Panc1 (cell line): ENCODE measurements at regions not wholly inside any gene's neighbourhood (a gene's known extent, or its start where the extent isn't known, plus 50 kb on each side); places are given as distances from the start of the nearest gene placed in this dataset.

Source experiments
- ATAC-seq: fragments of 200-7000 bp; cut with Tn5 transposase; 2 replicates; pipeline ENCODE4 v1.9.1; 2020; ENCODE audit warnings: mild to moderate bottlenecking, moderate library complexity
- BruUV-seq: library from RNA; stranded (reverse); fragments of 400-500 nt; replicated peaks from 2 replicates; lab custom pipeline; 2021; lab: Mats Ljungman, UMichigan
- CTCF ChIA-PET: fragments of 300-600 bp; sonication (Branson Sonifier 250); formaldehyde crosslinking; loops from one replicate; lab custom pipeline; 2022; ENCODE audit warnings: antibody characterized with exemption; lab: Charles Lee
- POLR2A ChIA-PET: fragments of 300-600 bp; sonication (Branson Sonifier 250); formaldehyde crosslinking; loops from one replicate; lab custom pipeline; 2022; ENCODE audit warnings: antibody characterized with exemption; lab: Charles Lee
- DNase-seq: peaks from one replicate; pipeline ENCODE4 v3.0.0-alpha.2; 2010; ENCODE audit warnings: low read depth, low spot score
- H3K27ac ChIP-seq: 2 replicates; pipeline ENCODE4 v1.5.1; 2011; ENCODE audit warnings: mild to moderate bottlenecking, low read length, inconsistent platforms
- H3K27me3 ChIP-seq: fragments of 200-500 bp; sonication (Bioruptor generic); 2 replicates; pipeline ENCODE4 v1.6.0; 2014; ENCODE audit warnings: low read length, inconsistent platforms; ENCODE audit not compliant: control insufficient read depth, insufficient read depth
- H3K36me3 ChIP-seq: fragments of 200-500 bp; sonication (Bioruptor generic); 2 replicates; pipeline ENCODE4 v1.5.1; 2014; ENCODE audit warnings: inconsistent platforms, mild to moderate bottlenecking, low read length, moderate library complexity; ENCODE audit not compliant: control insufficient read depth, insufficient read depth
- H3K4me1 ChIP-seq: 2 replicates; pipeline ENCODE4 v1.5.1; 2011; ENCODE audit warnings: inconsistent platforms, mild to moderate bottlenecking, low read length, moderate library complexity; ENCODE audit not compliant: control insufficient read depth, insufficient read depth
- H3K4me3 ChIP-seq, 2 experiments: 2 replicates each; pipeline ENCODE4 v1.5.1; 2011 to 2012; ENCODE audit warnings: low read depth in 2 of 2, low read length in 2 of 2, mild to moderate bottlenecking in 2 of 2, inconsistent platforms in 1 of 2, moderate library complexity in 1 of 2
- H3K9me3 ChIP-seq: fragments of 200-500 bp; sonication (Bioruptor generic); 2 replicates; pipeline ENCODE4 v1.5.1; 2014; ENCODE audit warnings: low read depth, mild to moderate bottlenecking, inconsistent platforms, low read length, moderate library complexity; ENCODE audit not compliant: control insufficient read depth, insufficient read depth
- CTCF ChIP-seq: fragments of 450-650 bp; IDR thresholded peaks from 2 replicates; pipeline ENCODE4 v1.5.1; 2017; ENCODE audit warnings: mild to moderate bottlenecking
- POLR2AphosphoS5 ChIP-seq: IDR thresholded peaks from 2 replicates; pipeline ENCODE4 v1.6.1; 2012; ENCODE audit warnings: mild to moderate bottlenecking, low read depth, low read length, moderate library complexity
- REST ChIP-seq, 2 experiments: IDR thresholded peaks; 2 replicates each; pipeline ENCODE4 v1.6.1; 2011 to 2012; ENCODE audit warnings: low read depth in 2 of 2, control low read depth in 1 of 2, low read length in 1 of 2, mild to moderate bottlenecking in 1 of 2, moderate library complexity in 1 of 2; ENCODE audit not compliant: insufficient read depth in 1 of 2
- SIN3A ChIP-seq: IDR thresholded peaks from 2 replicates; pipeline ENCODE4 v1.6.1; 2012; ENCODE audit warnings: low read depth, mild to moderate bottlenecking, low read length, moderate library complexity, borderline replicate concordance; ENCODE audit not compliant: insufficient read depth
- TCF7L2 ChIP-seq: IDR thresholded peaks from 2 replicates; pipeline ENCODE4 v1.6.1; 2011; ENCODE audit warnings: mild to moderate bottlenecking, low read depth, low read length, inconsistent platforms
- in situ Hi-C: cut with HindIII; loops from 2 replicates; pipeline ENCODE4 v1.10.0; 2016; ENCODE audit warnings: low sequenced_read_pairs, low pct_unique_long_range_greater_than_20kb
- intact Hi-C: fragments of 100-400 bp; cut with micrococcal nuclease; formaldehyde crosslinking; loops from one replicate; pipeline ENCODE4 v1.10.0; 2022; ENCODE audit not compliant: unreplicated experiment

DNA sequence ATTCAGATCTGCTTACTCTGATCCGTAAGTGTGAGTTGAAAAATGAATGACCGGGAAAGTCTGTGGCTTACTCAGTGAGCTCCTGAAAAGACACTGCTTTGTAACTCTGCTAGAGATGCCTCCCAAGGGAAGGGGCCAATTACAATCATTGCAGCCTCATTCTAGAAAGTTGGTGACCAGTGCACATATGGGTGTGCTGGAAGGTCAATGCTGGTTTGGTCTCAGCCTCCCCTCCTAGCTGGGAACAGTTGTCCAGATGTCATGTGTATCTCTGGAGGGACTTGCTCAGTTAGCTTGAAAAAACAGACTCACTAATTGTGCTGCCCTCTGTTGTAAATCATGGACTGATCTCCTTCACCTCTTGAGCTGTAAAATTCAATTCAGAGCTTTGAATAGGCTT lies 405.0 kb downstream of the ADRA2A start:
- no peak for TF ChIP-seq POLR2AphosphoS5
- POLR2A ChIA-PET: no interaction called here

DNA sequence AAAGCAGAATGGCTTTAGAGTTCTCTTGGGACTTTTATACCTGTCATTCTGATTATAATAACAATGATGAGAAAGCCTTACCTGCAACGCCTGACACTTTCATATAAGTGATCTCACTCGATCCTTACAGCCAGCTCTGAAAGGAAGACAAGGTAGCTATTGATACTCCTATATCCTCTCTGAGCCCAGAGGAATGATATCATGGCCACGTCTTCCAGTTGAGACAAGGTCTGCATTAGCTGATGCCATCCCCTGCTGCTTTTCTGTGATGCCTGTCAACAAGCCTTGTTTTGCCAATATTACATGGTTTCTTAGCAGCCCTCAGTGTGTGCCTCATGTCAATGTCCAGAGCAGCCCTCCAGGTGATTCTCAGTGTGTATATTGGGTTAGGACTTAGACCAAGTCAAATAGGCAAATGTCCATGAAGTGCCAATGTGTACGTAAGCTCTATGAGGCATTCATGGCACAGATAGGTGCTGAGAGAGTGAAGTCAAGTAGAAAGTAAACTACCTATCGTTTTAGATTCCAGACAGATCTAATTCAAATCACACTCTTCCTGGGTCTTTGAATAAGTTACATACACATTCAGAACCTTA lies 405.9 kb downstream of the ADRA2A start:
- POLR2A ChIA-PET: no interaction called here
- BruUV-seq: no TSS peak
- no peaks in the 10 kb centered on the region for H3K4me1 ChIP-seq
- no peaks in the 10 kb centered on the region for H3K36me3 ChIP-seq
- H3K9me3 ChIP-seq: no peaks in the 10 kb centered on the region
- TF ChIP-seq POLR2AphosphoS5: no peak
- no peak for TF ChIP-seq CTCF
- TF ChIP-seq TCF7L2: no peak
- no peak for TF ChIP-seq SIN3A
- no peak for TF ChIP-seq REST (IDR thresholded peaks at IDR 0.05; ENCODE audit: insufficient read depth in 1 of 2, low read depth in 2 of 2, low read length in 1 of 2)
- intact Hi-C loops: no loop called here
- ATAC-seq (no peak), DNase-seq (no peak)
- no peak overlapping the region for H3K4me3 ChIP-seq
- in situ Hi-C loops: no loop called here
- H3K27me3 ChIP-seq: no peaks in the 10 kb centered on the region
- CTCF ChIA-PET: no interaction called here
- H3K27ac ChIP-seq: no peak overlapping the region

More for the DNA sequence above, 405.0 kb downstream of the ADRA2A start:
- no peak overlapping the region for H3K4me3 ChIP-seq
- H3K27ac ChIP-seq: no peak overlapping the region
- no peaks in the 10 kb centered on the region for H3K9me3 ChIP-seq
- no TSS peak for BruUV-seq
- intact Hi-C loops: no loop called here
- H3K36me3 ChIP-seq: no peaks in the 10 kb centered on the region
- no peak for DNase-seq
- in situ Hi-C loops: no loop called here
- H3K4me1 ChIP-seq: no peaks in the 10 kb centered on the region
- no peak for ATAC-seq
- H3K27me3 ChIP-seq: no peaks in the 10 kb centered on the region
- CTCF ChIA-PET: interaction anchor here (0.6 kb wide), 1 partner anchor 526 kb away, joined by 7 read pairs; no protein-coding TSS in a partner anchor

GRCh38 chr10:111485767-111486166 lies 408.9 kb downstream of the ADRA2A start:
- Histone ChIP-seq H3K27me3 (no peaks in the 10 kb centered on the region), H3K27ac (no peak overlapping the region), H3K4me3 (no peak overlapping the region), H3K36me3 (no peaks in the 10 kb centered on the region), H3K4me1 (no peaks in the 10 kb centered on the region), H3K9me3 (0 out of 2 replicates have a peak, but pooled peaks cover 5% of the 10 kb centered on the region)
- ChIA-PET POLR2A (no interaction called here), CTCF (no interaction called here)
- DNase-seq (no peak), ATAC-seq (no peak)
- intact Hi-C loops: no loop called here
- in situ Hi-C loops: no loop called here
- no TSS peak for BruUV-seq
- TF ChIP-seq SIN3A (no peak), REST (IDR thresholded peaks at IDR 0.05; ENCODE audit: insufficient read depth in 1 of 2, low read depth in 2 of 2, low read length in 1 of 2) (no peak), POLR2AphosphoS5 (no peak), CTCF (no peak), TCF7L2 (no peak)
